Stomach (tissue), 8 donors: ENCODE measurements at regions not wholly inside any gene's neighbourhood (a gene's known extent, or its start where the extent isn't known, plus 50 kb on each side); places are given as distances from the start of the nearest gene placed in this dataset.

Experiments used
- DNase-seq, 2 donors: peaks; one replicate each; pipeline versions ENCODE4 v3.0.0 to v3.0.0-alpha.2; 2013 to 2019
- H3K27ac ChIP-seq, 5 donors: fragments of 200-600 bp in 4 of 5; sonication (generic) in 4 of 5; one replicate each; pipeline ENCODE4 v1.5.1; 2013 to 2019; ENCODE audit warnings: mild to moderate bottlenecking in 1 of 5, moderate library complexity in 1 of 5
- H3K27me3 ChIP-seq, 3 donors: fragments of 200-600 bp; sonication (generic); one replicate each; pipeline ENCODE4 v1.5.1; 2017 to 2019; ENCODE audit warnings: mixed run types in 1 of 3
- H3K36me3 ChIP-seq, 4 donors: fragments of 200-600 bp; sonication (generic); 1 replicate in 3 of 4; 2 replicates in 1 of 4; pipeline ENCODE4 v1.5.1; 2016 to 2019
- H3K4me1 ChIP-seq, 4 donors: fragments of 200-600 bp; sonication (generic); one replicate each; pipeline ENCODE4 v1.5.1; 2016 to 2019
- H3K4me3 ChIP-seq, 4 donors: fragments of 200-600 bp; sonication (generic) in 3 of 4; one replicate each; pipeline ENCODE4 v1.5.1; 2016 to 2019; ENCODE audit warnings: mild to moderate bottlenecking in 1 of 4
- H3K9me3 ChIP-seq, 4 donors: fragments of 200-600 bp; sonication (generic); one replicate each; pipeline ENCODE4 v1.5.1; 2016 to 2019
- EP300 ChIP-seq: sonication (generic); formaldehyde crosslinking; IDR thresholded peaks from one replicate; pipeline ENCODE4 v1.6.1; 2017; ENCODE audit warnings: antibody characterized with exemption
- POLR2A ChIP-seq, 4 donors: fragments of 450-650 bp; IDR thresholded peaks; one replicate each; pipeline ENCODE4 v1.6.1; 2016; ENCODE audit warnings: antibody characterized with exemption in 4 of 4, control low read depth in 2 of 4, mild to moderate bottlenecking in 1 of 4, moderate library complexity in 1 of 4
- POLR2AphosphoS5 ChIP-seq, 3 donors: sonication (generic); formaldehyde crosslinking; IDR thresholded peaks; one replicate each; pipeline ENCODE4 v1.6.1; 2016; ENCODE audit warnings: antibody characterized with exemption in 3 of 3
- WGBS, 5 donors: extraction: QIAGEN DNeasy Blood & Tissue Kit in 3 of 5; methylation state at CpG; one replicate each; pipeline versions ENCODE4 v1.1.5 to v1.1.7; 2013 to 2018; 5-methylcytosine and 5-hydroxymethylcytosine counted together
- intact Hi-C: fragments of 100-400 bp; cut with DNase I; formaldehyde crosslinking; loops from one replicate; pipeline ENCODE4 v1.15.1; 2023; ENCODE audit warnings: low total_unique reads
- TF ChIP-seq, protein P1 (sequence below), 7 experiments: fragments of 450-650 bp in 4 of 7; fragments of 200-600 bp in 3 of 7; sonication (generic) in 3 of 7; IDR thresholded peaks; one replicate each; pipeline ENCODE4 v1.5.1; 2016 to 2019; ENCODE audit warnings: antibody characterized with exemption in 7 of 7, control low read depth in 2 of 7, mild to moderate bottlenecking in 1 of 7
- donor health status: healthy with polysubstance abuse.
- donor health status: Bipolar disorder and iron deficiency.
- donor health status: healthy.

- intact Hi-C loops, result no loop called here
- Histone ChIP-seq H3K27ac (no peak overlapping the region), H3K9me3 (no peaks in the 10 kb centered on the region), H3K4me1 (no peaks in the 10 kb centered on the region), H3K27me3 (no peaks in the 10 kb centered on the region), H3K36me3 (no peaks in the 10 kb centered on the region), H3K4me3 (no peak overlapping the region)
- DNase-seq, result no peak
- 53 to 72% (median 63%) methylated on average over 4 of the region's 4 CpGs for WGBS, 5 donors
- TF ChIP-seq POLR2A (IDR thresholded peaks at IDR 0.05) (no peak), EP300 (no peak), POLR2AphosphoS5 (IDR thresholded peaks at IDR 0.05) (no peak)
- TF ChIP-seq, protein P1, sequence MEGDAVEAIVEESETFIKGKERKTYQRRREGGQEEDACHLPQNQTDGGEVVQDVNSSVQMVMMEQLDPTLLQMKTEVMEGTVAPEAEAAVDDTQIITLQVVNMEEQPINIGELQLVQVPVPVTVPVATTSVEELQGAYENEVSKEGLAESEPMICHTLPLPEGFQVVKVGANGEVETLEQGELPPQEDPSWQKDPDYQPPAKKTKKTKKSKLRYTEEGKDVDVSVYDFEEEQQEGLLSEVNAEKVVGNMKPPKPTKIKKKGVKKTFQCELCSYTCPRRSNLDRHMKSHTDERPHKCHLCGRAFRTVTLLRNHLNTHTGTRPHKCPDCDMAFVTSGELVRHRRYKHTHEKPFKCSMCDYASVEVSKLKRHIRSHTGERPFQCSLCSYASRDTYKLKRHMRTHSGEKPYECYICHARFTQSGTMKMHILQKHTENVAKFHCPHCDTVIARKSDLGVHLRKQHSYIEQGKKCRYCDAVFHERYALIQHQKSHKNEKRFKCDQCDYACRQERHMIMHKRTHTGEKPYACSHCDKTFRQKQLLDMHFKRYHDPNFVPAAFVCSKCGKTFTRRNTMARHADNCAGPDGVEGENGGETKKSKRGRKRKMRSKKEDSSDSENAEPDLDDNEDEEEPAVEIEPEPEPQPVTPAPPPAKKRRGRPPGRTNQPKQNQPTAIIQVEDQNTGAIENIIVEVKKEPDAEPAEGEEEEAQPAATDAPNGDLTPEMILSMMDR (IDR thresholded peaks at IDR 0.05), result no peak
Measured at GRCh38 chr17:13678841-13679240, 77.1 kb upstream of the HS3ST3A1 start.

DNA sequence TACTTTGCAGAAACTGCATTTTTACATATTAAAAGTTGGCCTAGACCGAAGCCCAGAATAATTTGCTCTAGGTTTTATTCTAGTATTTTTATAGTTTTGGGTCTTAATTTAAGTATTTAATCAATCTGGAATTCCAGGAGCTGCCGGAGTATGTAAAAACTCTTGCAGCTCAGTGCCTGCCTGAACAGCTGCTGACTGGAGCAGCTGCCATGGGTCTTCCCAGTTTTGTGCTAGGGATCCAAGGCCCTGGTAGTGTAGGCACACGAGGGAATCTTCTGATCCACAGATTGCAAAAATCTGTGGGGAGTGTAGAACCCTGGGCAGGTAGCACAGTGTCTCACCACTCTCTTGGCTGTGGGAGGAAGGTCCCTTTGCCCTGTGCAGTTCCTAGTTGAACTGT, 87.0 kb upstream of the HS3ST3A1 start:
- Histone ChIP-seq H3K36me3 (no peaks in the 10 kb centered on the region), H3K9me3 (peaks cover 0 to 4% (median 2%) of the 10 kb centered on the region in 4 donors), H3K4me3 (no peak overlapping the region), H3K27ac (no peak overlapping the region), H3K4me1 (no peaks in the 10 kb centered on the region), H3K27me3 (no peaks in the 10 kb centered on the region)
- no peak for TF ChIP-seq EP300
- no peak for TF ChIP-seq POLR2AphosphoS5 (IDR thresholded peaks at IDR 0.05)
- TF ChIP-seq POLR2A (IDR thresholded peaks at IDR 0.05), result no peak
- TF ChIP-seq, protein P1 (IDR thresholded peaks at IDR 0.05), result no peak
- intact Hi-C loops, result no loop called here
- 68 to 89% (median 83%) methylated on average over 3 of the region's 3 CpGs for WGBS, 5 donors
- DNase-seq, result no peak

DNA sequence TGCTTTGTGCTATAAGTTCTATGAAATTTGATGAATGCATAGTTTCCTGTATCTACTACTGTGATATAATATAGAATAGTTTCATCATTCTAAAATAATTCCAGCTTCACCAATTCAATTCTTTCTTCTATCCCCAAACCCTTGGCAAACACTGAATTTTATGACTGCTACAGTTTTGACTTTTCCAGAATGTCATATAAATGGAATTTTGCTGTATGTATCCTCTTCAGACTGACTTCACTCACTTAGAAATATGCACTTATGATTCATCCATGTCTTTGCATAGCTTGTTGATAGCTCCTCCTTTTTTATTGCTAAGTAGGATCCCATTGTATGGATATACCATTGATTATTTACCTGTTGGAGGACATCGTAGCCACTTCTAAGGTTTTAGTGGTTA, 89.1 kb upstream of the HS3ST3A1 start:
- intact Hi-C loops, result loop anchor here (10.0 kb wide), 1 partner anchor 64 kb away; no protein-coding TSS in a partner anchor
- H3K4me3 ChIP-seq, result no peak overlapping the region
- H3K27ac ChIP-seq, result no peak overlapping the region
- no peaks in the 10 kb centered on the region for H3K9me3 ChIP-seq
- H3K27me3 ChIP-seq, result no peaks in the 10 kb centered on the region
- no peak for DNase-seq
- no peaks in the 10 kb centered on the region for H3K4me1 ChIP-seq
- H3K36me3 ChIP-seq, result no peaks in the 10 kb centered on the region
- WGBS, 5 donors, result 82 to 100% (median 89%) methylated on average over 1 of the region's 1 CpG
- TF ChIP-seq EP300, result no peak
- TF ChIP-seq, protein P1 (IDR thresholded peaks at IDR 0.05), result no peak
- TF ChIP-seq POLR2A (IDR thresholded peaks at IDR 0.05), result no peak
- TF ChIP-seq POLR2AphosphoS5 (IDR thresholded peaks at IDR 0.05), result no peak

DNA sequence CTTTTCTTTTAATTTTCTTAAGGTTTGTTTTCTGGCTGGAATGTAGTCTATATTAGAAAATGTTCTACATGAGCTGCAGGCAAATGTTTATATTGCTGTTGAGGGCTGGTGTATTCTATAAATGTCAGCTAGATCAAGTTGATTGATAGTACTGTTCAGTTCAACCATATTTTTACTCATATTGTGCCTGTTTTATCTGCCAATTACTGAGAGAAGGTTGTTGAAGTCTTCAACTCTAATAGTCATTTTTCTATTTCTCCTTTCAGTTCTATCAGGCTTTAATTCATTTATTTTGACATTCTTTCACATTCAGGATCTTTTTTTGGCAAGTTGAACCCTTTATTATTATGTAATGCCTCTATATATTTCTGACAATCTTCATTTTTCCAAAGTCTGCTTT, 93.2 kb upstream of the HS3ST3A1 start:
- no peak overlapping the region for H3K4me3 ChIP-seq
- no peak for TF ChIP-seq POLR2A (IDR thresholded peaks at IDR 0.05)
- TF ChIP-seq, protein P1 (IDR thresholded peaks at IDR 0.05), result no peak
- intact Hi-C loops, result loop anchor here (10.0 kb wide), 1 partner anchor 60 kb away; no protein-coding TSS in a partner anchor
- no peak for DNase-seq
- H3K4me1 ChIP-seq, result no peaks in the 10 kb centered on the region
- H3K27ac ChIP-seq, result no peak overlapping the region
- H3K36me3 ChIP-seq, result no peaks in the 10 kb centered on the region
- peaks cover 0 to 20% (median 12%) of the 10 kb centered on the region in 4 donors for H3K9me3 ChIP-seq
- no peaks in the 10 kb centered on the region for H3K27me3 ChIP-seq
